AG04449 (cell line): ENCODE measurements at regions not wholly inside any gene's neighbourhood (a gene's known extent, or its start where the extent isn't known, plus 50 kb on each side); places are given as distances from the start of the nearest gene placed in this dataset.
A peak's percentile ranks its signal among the peaks of the same experiment; 100 is the strongest.
"Not testable (repeated sequence)": the region's sequence is repeated elsewhere in the genome, so short reads cannot be mapped to it uniquely, and the experiment has no call there.

Source experiments
- CTCF ChIA-PET: fragments of 350-600 bp; formaldehyde crosslinking; extraction: SDS; loops from one replicate; lab custom pipeline; 2021; ENCODE audit warnings: antibody characterized with exemption; lab: Yijun Ruan, JAX
- POLR2A ChIA-PET: fragments of 400-600, 350-600 bp; formaldehyde crosslinking; extraction: SDS; loops from one replicate; lab custom pipeline; 2020; ENCODE audit warnings: antibody characterized with exemption, inconsistent platforms; lab: Yijun Ruan, JAX
- DNase-seq: peaks from one replicate; pipeline ENCODE4 v3.0.0-alpha.2; 2010; ENCODE audit warnings: low read depth, low spot score
- H3K4me3 ChIP-seq: 2 replicates; pipeline ENCODE4 v1.5.1; 2011; ENCODE audit warnings: low read depth, mild to moderate bottlenecking, control low read depth, low read length
- CTCF ChIP-seq: IDR thresholded peaks from one replicate; pipeline ENCODE4 v1.5.1; 2011; ENCODE audit warnings: mild to moderate bottlenecking, moderate library complexity, low read length, control low read depth, inconsistent platforms; ENCODE audit not compliant: insufficient read depth; ENCODE audit errors: missing control alignments

DNA sequence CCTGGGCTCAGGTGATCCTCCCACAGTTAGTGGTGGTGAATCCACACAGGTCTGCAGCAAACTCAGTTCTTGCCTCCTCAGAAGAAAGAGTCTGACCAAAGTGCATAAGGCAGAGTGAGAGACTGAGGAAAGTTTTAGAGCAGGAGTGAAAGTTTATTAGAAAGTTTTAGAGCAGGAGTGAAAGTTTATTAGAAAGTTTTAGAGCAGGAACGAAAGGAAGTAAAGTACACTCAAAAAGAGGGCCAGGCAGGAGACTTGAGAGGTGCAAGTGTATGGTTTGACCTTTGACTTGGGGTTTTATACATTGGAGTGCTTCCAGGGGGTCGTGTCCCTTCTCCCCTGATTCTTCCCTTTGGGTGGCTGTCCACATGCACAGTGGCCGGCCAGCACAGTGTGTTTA, 84.2 kb downstream of the LSM3 start:
- POLR2A ChIA-PET: no interaction called here
- CTCF ChIA-PET: interaction anchor here (0.8 to 9.8 kb wide), 12 partner anchors 8 to 247 kb away, joined by 3 to 188 read pairs (median 26); no protein-coding TSS in a partner anchor
- no peak for TF ChIP-seq CTCF

GRCh38 chr3:14263317-14264005, 84.8 kb downstream of the LSM3 start:
- no peak for TF ChIP-seq CTCF
- no peak for DNase-seq
- CTCF ChIA-PET: interaction anchor here (0.8 to 9.8 kb wide), 5 partner anchors 12 to 204 kb away, joined by 3 to 188 read pairs (median 62); no protein-coding TSS in a partner anchor
- H3K4me3 ChIP-seq: no peak overlapping the region
- POLR2A ChIA-PET: no interaction called here

More for the DNA sequence above, 84.2 kb downstream of the LSM3 start:
- no peak overlapping the region for H3K4me3 ChIP-seq
- DNase-seq: no peak

- CTCF ChIA-PET: interaction anchor here (1.0 to 9.8 kb wide), 9 partner anchors 12 to 369 kb away, joined by 3 to 188 read pairs (median 5); no protein-coding TSS in a partner anchor
- POLR2A ChIA-PET: no interaction called here
Observed at GRCh38 chr3:14265246-14265962, 86.8 kb downstream of the LSM3 start.

GRCh38 chr3:14266361-14266760, 87.7 kb downstream of the LSM3 start:
- ChIA-PET CTCF (interaction anchor here (1.2 to 9.8 kb wide), 5 partner anchors 8 to 191 kb away, joined by 3 to 188 read pairs (median 5); no protein-coding TSS in a partner anchor), POLR2A (no interaction called here)
- no peak overlapping the region for H3K4me3 ChIP-seq
- no peak for TF ChIP-seq CTCF
- peak; percentile 68 for DNase-seq

More at GRCh38 chr3:14265246-14265962, 86.8 kb downstream of the LSM3 start:
- no peak overlapping the region for H3K4me3 ChIP-seq
- TF ChIP-seq CTCF: no peak
- DNase-seq: no peak

- CTCF ChIA-PET: interaction anchor here (0.7 to 0.9 kb wide), 2 partner anchors 10 to 201 kb away, joined by 3 read pairs; no protein-coding TSS in a partner anchor
- no peak for TF ChIP-seq CTCF
- POLR2A ChIA-PET: no interaction called here
- no peak for DNase-seq
- H3K4me3 ChIP-seq: no peak overlapping the region
Observed at GRCh38 chr3:14267976-14268375, 89.4 kb downstream of the LSM3 start.

DNA sequence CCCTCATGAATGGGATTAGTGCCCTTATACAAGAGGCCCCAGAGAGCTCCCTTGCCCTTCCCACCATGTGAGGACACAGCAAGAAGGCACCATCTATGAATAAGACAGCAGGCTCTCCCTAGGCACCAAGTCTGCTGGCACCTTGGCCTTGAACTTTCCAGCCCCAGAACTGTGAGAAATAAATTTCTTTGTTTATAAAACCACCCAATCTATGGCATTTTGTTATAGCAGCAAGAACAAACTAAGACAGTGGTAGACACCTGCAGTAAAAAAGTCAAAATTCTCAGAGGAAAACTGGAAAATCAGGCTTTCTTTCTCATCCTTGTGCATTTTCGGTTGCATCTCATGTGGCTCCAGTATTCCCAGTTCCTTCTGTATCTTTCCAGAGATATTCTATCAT, 90.3 kb downstream of the LSM3 start:
- no peak for TF ChIP-seq CTCF
- ChIA-PET CTCF (no interaction called here), POLR2A (no interaction called here)
- DNase-seq: no peak
- H3K4me3 ChIP-seq: no peak overlapping the region

GRCh38 chr3:14272041-14272958, 93.7 kb downstream of the LSM3 start:
- H3K4me3 ChIP-seq, DNase-seq: not testable (repeated sequence)
- ChIA-PET POLR2A (interaction anchor here (0.6 kb wide), 1 partner anchor 167 kb away, joined by 3 read pairs; no protein-coding TSS in a partner anchor), CTCF (interaction anchor here (1.3 to 3.0 kb wide), 2 partner anchors 10 to 189 kb away, joined by 3 to 30 read pairs; no protein-coding TSS in a partner anchor)
